ENCODE measurements at regions not wholly inside any gene's neighbourhood (a gene's known extent, or its start where the extent isn't known, plus 50 kb on each side); places are given as distances from the start of the nearest gene placed in this dataset.

- TF ChIP-seq CTCF (IDR thresholded peaks at IDR 0.05) (no peak), POLR2A (IDR thresholded peaks at IDR 0.05) (no peak), POLR2AphosphoS5 (IDR thresholded peaks at IDR 0.05) (no peak), EP300 (IDR thresholded peaks at IDR 0.05; ENCODE audit: low read depth) (no peak)
- no peaks in the 10 kb centered on the region for H3K9me3 ChIP-seq
- no peaks in the 10 kb centered on the region for H3K4me1 ChIP-seq
- H3K4me3 ChIP-seq, result no peak overlapping the region
- in situ Hi-C loops (cut with MboI; ENCODE audit: low pct_ligation_motif_present in 1 of 4, low pct_unique_long_range_greater_than_20kb in 1 of 4, low sequenced_read_pairs in 3 of 4), result no loop called here
- no peak for DNase-seq
- no peak overlapping the region for H3K27ac ChIP-seq
- intact Hi-C loops (cut with DNase I; ENCODE audit: low total_unique reads), result no loop called here
- no peaks in the 10 kb centered on the region for H3K27me3 ChIP-seq
- 91 to 95% methylated on average over 1 of the region's 1 CpG for WGBS, 2 donors (ENCODE audit: low coverage in 1 of 2)
- no peaks in the 10 kb centered on the region for H3K36me3 ChIP-seq
Observed at GRCh38 chr12:115852054-115852453, 425.4 kb downstream of the MED13L start.

- H3K4me1 ChIP-seq, result no peaks in the 10 kb centered on the region
- 86 to 100% methylated on average over 1 of the region's 1 CpG for whole genome bisulfite sequencing, 2 donors (ENCODE audit: low coverage in 1 of 2)
- TF ChIP-seq POLR2A (IDR thresholded peaks at IDR 0.05) (no peak), CTCF (IDR thresholded peaks at IDR 0.05) (no peak), POLR2AphosphoS5 (IDR thresholded peaks at IDR 0.05) (no peak), EP300 (IDR thresholded peaks at IDR 0.05; ENCODE audit: low read depth) (no peak)
Observed at GRCh38 chr12:115850957-115851356, 426.5 kb downstream of the MED13L start.

GRCh38 chr12:115849262-115849943 lies 428.1 kb downstream of the MED13L start:
- Histone ChIP-seq H3K9me3 (no peaks in the 10 kb centered on the region), H3K27me3 (no peaks in the 10 kb centered on the region), H3K27ac (no peak overlapping the region), H3K4me1 (no peaks in the 10 kb centered on the region), H3K4me3 (no peak overlapping the region), H3K36me3 (no peaks in the 10 kb centered on the region)
- 84% methylated on average over 8 of the region's 8 CpGs; no CpG with 5 or more reads in 1 of the 2 donors for WGBS, 2 donors (ENCODE audit: low coverage in 1 of 2)
- in situ Hi-C loops (cut with MboI; ENCODE audit: low pct_ligation_motif_present in 1 of 4, low pct_unique_long_range_greater_than_20kb in 1 of 4, low sequenced_read_pairs in 3 of 4) (no loop called here), intact Hi-C loops (cut with DNase I; ENCODE audit: low total_unique reads) (no loop called here)
- DNase-seq, result no peak
- TF ChIP-seq POLR2AphosphoS5 (IDR thresholded peaks at IDR 0.05) (no peak), EP300 (IDR thresholded peaks at IDR 0.05; ENCODE audit: low read depth) (no peak)

More at GRCh38 chr12:115850957-115851356, 426.5 kb downstream of the MED13L start:
- intact Hi-C loops (cut with DNase I; ENCODE audit: low total_unique reads), result no loop called here
- Histone ChIP-seq H3K36me3 (no peaks in the 10 kb centered on the region), H3K27ac (no peak overlapping the region), H3K27me3 (no peaks in the 10 kb centered on the region), H3K4me3 (no peak overlapping the region), H3K9me3 (no peaks in the 10 kb centered on the region)
- DNase-seq, result no peak
- in situ Hi-C loops (cut with MboI; ENCODE audit: low pct_ligation_motif_present in 1 of 4, low pct_unique_long_range_greater_than_20kb in 1 of 4, low sequenced_read_pairs in 3 of 4), result no loop called here

GRCh38 chr12:115847398-115847797 lies 430.1 kb downstream of the MED13L start:
- DNase-seq, result no peak
- Histone ChIP-seq H3K27me3 (no peaks in the 10 kb centered on the region), H3K9me3 (no peaks in the 10 kb centered on the region), H3K36me3 (no peaks in the 10 kb centered on the region), H3K4me3 (no peak overlapping the region), H3K4me1 (no peaks in the 10 kb centered on the region), H3K27ac (no peak overlapping the region)
- intact Hi-C loops (cut with DNase I; ENCODE audit: low total_unique reads) (no loop called here), in situ Hi-C loops (cut with MboI; ENCODE audit: low pct_ligation_motif_present in 1 of 4, low pct_unique_long_range_greater_than_20kb in 1 of 4, low sequenced_read_pairs in 3 of 4) (no loop called here)
- TF ChIP-seq CTCF (IDR thresholded peaks at IDR 0.05) (no peak), POLR2A (IDR thresholded peaks at IDR 0.05) (no peak), POLR2AphosphoS5 (IDR thresholded peaks at IDR 0.05) (no peak), EP300 (IDR thresholded peaks at IDR 0.05; ENCODE audit: low read depth) (no peak)

GRCh38 chr12:115846516-115846915 lies 431.0 kb downstream of the MED13L start:
- no peaks in the 10 kb centered on the region for H3K4me1 ChIP-seq
- no peaks in the 10 kb centered on the region for H3K9me3 ChIP-seq
- intact Hi-C loops (cut with DNase I; ENCODE audit: low total_unique reads) (no loop called here), in situ Hi-C loops (cut with MboI; ENCODE audit: low pct_ligation_motif_present in 1 of 4, low pct_unique_long_range_greater_than_20kb in 1 of 4, low sequenced_read_pairs in 3 of 4) (no loop called here)
- no peaks in the 10 kb centered on the region for H3K27me3 ChIP-seq
- 63 to 81% methylated on average over 4 of the region's 4 CpGs for WGBS, 2 donors (ENCODE audit: low coverage in 1 of 2)
- DNase-seq, result no peak
- H3K36me3 ChIP-seq, result no peaks in the 10 kb centered on the region
- H3K4me3 ChIP-seq, result no peak overlapping the region
- H3K27ac ChIP-seq, result no peak overlapping the region
- TF ChIP-seq EP300 (IDR thresholded peaks at IDR 0.05; ENCODE audit: low read depth) (no peak), POLR2AphosphoS5 (IDR thresholded peaks at IDR 0.05) (no peak), CTCF (IDR thresholded peaks at IDR 0.05) (no peak), POLR2A (IDR thresholded peaks at IDR 0.05) (no peak)
